HCT116 (cell line): ENCODE measurements at regions not wholly inside any gene's neighbourhood (a gene's known extent, or its start where the extent isn't known, plus 50 kb on each side); places are given as distances from the start of the nearest gene placed in this dataset.

ENCODE experiments used
- POLR2A ChIP-seq: IDR thresholded peaks from 2 replicates; pipeline ENCODE4 v1.7.0; 2011; ENCODE audit warnings: borderline replicate concordance; ENCODE audit not compliant: insufficient read depth, insufficient read length; ENCODE audit errors: extremely low read depth
- TF ChIP-seq, protein P1 (sequence below), 3 experiments: fragments of 200-600 bp in 1 of 3; sonication (generic) in 1 of 3; IDR thresholded peaks in 2 of 3; conservative IDR thresholded peaks in 1 of 3; 2 replicates each; pipeline ENCODE4 v1.5.1; 2012 to 2017; ENCODE audit warnings: low read depth in 2 of 3, low read length in 2 of 3, antibody characterized with exemption in 1 of 3, borderline replicate concordance in 1 of 3, control low read depth in 1 of 3, mild to moderate bottlenecking in 1 of 3, mixed read lengths in 1 of 3, mixed run types in 1 of 3, moderate library complexity in 1 of 3; ENCODE audit not compliant: insufficient read depth in 1 of 3

DNA sequence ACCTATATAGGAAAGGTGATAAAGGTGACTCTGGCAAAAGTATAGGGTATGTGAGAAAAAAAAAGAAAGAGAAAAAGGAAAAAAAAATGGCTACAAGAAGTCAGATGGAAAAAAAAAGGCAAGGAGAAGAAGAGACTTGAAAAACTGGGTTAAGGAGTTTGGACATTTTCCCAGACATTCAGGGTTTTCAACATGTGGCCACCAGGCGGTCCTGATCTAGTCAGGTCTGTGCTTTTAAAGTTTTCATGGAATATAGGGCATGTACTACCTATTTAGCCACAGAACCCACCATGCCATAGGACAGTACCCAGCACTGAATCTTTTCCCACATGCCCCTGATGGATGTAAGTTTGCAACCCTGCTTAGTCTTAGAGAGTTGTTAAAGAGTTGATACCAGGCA is 433.7 kb downstream of the MAFB start:
- TF ChIP-seq, protein P1, sequence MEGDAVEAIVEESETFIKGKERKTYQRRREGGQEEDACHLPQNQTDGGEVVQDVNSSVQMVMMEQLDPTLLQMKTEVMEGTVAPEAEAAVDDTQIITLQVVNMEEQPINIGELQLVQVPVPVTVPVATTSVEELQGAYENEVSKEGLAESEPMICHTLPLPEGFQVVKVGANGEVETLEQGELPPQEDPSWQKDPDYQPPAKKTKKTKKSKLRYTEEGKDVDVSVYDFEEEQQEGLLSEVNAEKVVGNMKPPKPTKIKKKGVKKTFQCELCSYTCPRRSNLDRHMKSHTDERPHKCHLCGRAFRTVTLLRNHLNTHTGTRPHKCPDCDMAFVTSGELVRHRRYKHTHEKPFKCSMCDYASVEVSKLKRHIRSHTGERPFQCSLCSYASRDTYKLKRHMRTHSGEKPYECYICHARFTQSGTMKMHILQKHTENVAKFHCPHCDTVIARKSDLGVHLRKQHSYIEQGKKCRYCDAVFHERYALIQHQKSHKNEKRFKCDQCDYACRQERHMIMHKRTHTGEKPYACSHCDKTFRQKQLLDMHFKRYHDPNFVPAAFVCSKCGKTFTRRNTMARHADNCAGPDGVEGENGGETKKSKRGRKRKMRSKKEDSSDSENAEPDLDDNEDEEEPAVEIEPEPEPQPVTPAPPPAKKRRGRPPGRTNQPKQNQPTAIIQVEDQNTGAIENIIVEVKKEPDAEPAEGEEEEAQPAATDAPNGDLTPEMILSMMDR (IDR thresholded peaks at IDR 0.05 in 2 of 3, conservative IDR thresholded peaks at IDR 0.05 in 1 of 3; ENCODE audit: borderline replicate concordance in 1 of 3, insufficient read depth in 1 of 3, low read depth in 2 of 3, low read length in 2 of 3), result peak in 1 of 3 experiments; percentile 20; a peak in 1 of 6 replicates
- TF ChIP-seq POLR2A, result no peak
